Stimulated activated CD4-positive, alpha-beta T cell treated with anti-CD3 and anti-CD28 coated beads, Interleukin-12 subunit alpha, Interleukin-12 subunit beta, amount 100 ng/mL, for 24 hours (primary cell): ENCODE measurements at regions not wholly inside any gene's neighbourhood (a gene's known extent, or its start where the extent isn't known, plus 50 kb on each side); places are given as distances from the start of the nearest gene placed in this dataset.
"Not testable (repeated sequence)": the region's sequence is repeated elsewhere in the genome, so short reads cannot be mapped to it uniquely, and the experiment has no call there.

Source experiments
- DNase-seq, 2 experiments: peaks; one replicate each; pipeline ENCODE4 v3.0.0-alpha.2; 2020; ENCODE audit warnings: low read depth in 2 of 2

DNA sequence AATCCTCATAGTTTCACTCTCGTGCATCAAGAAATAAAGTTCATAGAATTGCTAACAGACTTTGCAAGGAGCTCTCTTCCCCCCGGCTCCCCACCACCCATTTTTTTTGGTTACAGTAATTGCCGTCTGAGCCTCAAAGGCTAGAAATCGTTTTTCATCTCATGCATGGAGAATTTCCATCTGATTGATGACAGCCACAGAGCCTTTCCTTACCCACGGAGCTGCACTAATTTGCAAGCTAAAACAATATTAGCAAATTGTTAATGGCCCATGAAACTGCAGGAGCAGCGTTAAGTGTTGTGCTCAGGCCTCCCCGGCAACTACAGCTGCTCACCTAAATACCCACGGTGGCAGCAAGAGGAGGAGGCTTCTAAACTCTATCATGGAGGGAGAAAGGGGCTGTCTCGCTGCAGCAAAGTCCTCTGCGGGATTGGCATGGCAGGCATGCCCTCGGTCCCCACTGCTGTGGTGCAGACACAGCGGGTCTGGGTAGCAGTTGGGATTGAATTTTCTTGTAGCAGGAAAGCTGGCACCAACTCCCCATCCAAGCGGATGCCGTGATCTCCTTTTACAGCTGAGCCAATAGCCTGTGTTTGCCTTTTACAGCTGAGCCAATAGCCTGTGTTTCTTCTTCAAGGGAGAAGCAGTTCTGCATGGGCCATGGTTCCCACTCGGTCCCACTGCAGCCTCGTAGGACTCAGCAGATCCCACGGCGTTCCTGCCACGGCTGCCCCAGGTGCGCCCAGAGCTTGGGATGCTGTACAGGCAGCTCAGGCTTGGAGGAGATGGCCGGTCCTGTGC is 412.3 kb downstream of the BRD1 start:
- DNase-seq, result no peak

DNA sequence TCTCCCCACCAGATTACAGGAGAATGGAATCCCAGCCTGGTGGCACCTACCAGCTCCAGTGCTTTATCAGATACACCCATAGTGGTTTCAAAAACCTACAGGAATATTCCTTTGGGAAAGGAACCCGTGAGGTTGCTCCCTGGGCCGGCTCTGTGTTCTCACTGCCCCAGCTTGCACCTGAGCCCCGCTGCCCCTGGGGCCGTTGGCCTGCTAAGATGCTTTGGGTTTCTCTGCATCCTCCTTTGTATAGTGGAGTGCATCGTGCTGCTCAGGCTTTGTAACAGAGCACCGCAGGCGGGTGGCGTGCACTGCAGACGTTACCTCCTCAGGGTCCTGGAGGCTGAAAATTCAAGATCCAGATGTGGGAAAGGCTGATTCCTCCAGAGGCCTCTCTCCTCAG is 414.1 kb downstream of the BRD1 start:
- no peak for DNase-seq

DNA sequence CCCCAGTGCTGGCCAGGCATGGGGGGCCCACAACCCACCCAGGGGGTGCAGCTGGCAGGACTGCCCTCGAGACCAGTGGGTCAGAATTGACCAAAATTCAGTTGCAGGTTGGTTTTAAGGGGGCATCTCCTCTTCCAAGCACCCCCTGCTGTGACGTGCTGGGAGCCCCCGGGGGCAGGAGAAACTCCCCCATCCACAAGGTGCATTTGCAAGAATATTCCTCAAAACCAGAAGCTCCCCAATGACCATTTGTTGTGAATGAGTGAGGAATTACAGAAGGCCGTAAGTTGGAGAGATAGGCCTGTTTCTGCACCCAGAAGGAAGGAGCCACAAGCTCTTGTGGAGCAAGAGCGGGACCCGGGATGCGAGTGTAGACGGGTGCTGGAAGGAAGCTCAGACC is 414.5 kb downstream of the BRD1 start:
- no peak for DNase-seq

DNA sequence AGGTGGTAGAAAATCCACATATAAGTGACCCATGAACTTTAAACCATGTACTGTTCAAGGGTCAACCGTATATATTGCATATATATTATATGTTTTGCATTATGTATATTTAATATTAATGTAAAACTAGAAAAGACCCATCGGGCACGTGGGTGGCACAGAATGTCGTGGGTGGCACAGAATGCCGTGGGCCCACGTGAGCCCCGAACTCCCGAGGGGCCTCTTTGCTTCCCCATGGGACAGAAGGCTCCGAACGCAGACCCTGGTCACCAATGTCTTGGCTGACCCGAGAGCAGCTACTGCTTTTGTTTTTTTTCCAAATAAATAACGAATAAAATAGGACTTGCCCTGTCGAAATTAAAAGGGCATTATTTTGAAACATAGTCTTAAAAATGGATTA is 415.4 kb downstream of the BRD1 start:
- DNase-seq, result no peak

DNA sequence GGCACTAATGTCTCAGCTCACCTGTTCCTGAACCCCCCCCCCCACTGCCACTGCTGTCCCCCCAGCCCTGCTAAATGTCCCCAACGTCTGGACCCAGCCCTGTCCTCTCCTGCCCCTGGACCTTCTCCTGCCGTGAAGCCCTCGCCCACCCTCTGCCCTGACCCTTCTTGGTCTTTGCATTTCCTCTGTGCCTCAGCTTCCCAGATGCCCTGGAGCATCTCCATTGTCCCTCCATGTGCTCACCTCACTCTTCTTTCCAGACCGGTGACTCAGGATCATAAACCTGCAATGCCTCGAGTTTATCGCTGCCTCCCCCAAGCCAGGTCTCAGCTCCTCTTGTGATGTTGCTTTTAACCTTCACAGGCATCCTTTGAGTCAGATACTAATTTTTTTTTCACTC is 416.4 kb downstream of the BRD1 start:
- no peak for DNase-seq

DNA sequence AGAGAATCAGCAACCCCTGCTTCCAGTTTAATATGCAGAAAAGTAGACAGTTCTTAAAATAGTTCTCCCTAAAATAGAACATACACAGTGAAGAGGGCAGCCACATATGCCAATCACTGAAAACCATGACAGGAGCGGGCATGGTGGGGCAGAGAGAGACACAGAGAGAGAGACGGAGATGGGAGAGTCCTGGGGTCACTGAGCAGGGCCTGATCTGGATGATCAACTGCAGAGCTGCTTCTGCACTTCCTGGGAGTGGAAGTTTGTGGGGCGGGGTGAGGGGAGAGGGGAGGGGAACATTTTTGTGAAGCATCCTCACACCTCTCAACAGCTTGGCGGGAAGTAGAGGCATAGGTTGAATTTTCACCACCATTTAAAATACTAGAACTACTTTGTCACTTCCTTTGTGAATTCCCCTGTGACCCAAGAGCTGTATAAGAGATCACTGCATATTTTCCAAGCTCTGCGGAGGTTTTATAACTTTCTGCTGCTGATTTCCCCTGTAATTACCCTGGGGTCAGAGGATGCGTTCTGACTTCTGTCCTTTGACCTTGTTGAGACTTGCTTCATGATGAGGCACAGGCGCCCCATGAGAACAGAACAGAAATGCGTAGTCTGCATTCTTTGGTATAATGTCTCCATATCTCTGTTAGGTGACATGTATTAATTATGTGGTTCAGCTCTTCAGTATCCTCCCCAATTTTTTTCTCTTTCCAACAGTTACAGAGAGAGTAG is 419.4 kb downstream of the BRD1 start:
- no peak for DNase-seq

DNA sequence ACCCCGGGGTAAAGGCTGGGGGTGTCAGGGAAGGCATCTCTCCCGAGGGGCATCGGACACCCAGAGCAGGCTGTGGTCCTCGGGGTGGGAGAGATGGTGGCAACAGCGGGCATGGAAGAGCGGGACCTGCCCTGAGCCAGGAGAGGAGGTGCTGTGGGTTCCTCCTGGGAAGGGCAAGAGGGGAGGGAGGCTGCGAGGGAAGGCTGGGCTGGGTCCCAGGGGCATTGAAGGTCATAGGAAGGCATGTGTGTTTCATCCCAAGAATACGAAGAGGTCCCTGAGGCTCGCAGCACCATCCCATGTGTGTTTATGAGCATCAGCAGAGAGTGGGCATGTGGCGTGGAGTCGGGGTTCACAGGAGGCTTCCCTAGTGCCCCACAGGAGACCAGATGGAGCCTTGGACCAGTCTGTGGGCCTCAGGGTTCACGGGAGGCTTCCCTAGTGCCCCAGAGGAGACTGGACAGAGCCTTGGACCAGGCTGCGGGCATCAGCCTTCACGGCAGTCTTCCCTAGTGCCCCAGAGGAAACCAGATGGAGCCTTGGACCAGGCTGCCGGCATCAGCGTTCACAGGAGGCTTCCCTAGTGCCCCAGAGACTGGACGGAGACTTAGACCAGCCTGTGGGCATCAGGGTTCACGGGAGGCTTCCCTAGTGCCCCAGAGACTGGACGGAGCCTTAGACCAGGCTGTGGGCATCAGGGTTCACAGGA is 420.6 kb downstream of the BRD1 start:
- no peak for DNase-seq

DNA sequence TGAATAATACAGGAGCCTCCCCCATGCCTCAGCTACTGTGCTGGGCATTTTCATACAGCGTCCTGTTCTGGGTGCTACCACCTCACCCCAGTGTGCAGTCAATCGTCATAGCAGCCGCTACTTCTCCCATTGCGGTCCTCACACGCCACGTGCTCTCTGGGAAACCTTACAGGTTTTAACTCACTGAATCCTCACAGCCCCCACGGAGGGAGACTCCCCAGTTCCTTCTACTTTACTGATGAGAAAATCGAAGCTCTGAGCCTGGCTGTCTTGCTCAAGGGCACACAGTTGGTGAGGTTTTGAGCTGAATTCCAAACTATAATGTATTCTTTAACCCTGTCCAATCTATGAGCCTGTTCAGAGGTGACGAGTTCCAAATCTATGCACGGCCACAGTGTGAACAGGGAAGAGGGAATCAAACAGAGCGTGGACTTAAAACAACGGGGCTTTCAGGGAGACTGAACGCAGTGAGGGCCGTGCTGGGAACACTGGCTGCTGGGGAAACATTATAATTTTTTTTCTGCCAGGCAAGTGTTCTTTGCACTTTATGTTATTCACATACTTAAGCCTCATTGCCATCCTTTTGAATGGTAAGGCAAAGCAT is 421.5 kb downstream of the BRD1 start:
- no peak for DNase-seq

DNA sequence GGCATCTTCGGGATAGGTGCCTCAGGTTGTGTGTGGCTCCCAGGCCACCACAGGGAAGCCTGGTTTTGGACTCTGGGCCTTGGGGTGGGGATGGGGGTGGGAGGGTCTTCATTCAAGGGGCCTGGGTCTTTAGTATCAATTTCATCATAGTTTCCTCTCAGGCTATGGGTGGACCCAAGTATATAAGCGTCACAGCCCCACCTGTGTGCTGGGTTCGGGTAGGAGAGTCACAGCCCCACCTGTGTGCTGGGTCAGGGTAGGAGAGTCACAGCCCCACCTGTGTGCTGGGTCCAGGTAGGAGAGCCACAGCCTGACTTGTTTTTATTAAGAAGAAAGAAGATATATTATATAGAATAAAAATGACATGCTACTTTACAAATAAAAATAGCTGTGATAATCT is 422.1 kb downstream of the BRD1 start:
- no peak for DNase-seq

DNA sequence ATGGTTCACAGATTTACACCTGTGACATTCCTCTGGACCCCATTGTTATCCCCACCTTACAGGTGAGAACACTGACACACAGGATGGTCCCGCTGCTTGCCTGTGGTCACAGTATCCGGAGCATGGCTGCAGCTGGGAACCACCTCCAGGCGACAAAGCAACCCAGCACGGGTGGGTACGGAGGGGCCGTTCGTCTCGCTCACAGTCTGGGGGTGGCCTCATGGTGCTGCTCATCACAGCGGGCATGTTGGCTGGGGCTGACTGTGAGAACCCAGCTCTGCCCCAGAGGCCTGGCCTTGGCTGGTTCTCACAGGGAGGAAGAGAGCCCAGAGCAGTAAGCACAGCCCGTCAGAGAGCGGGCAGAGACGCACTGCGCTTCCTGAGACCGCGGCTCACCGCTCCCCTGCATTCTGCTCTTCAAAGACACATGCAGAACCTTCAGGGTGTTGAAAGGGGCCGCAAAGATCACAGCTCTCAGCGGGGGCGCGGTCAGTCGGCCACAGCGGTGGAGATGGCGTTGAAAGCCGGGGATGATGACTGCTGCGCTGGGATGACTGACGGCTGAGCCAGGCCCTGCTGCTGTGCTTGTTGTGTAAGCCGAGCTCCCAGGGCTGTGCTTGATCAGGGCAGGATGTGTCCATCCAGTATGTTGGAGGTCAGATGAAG is 423.0 kb downstream of the BRD1 start:
- no peak for DNase-seq

- DNase-seq, result no peak
Measured at GRCh38 chr22:49404020-49404419, 423.7 kb downstream of the BRD1 start.

- DNase-seq, result no peak
Measured at GRCh38 chr22:49403102-49403501, 424.6 kb downstream of the BRD1 start.

GRCh38 chr22:49402169-49402568 is 425.5 kb downstream of the BRD1 start:
- no peak for DNase-seq

- no peak for DNase-seq
Measured at GRCh38 chr22:49400941-49401598, 426.6 kb downstream of the BRD1 start.

DNA sequence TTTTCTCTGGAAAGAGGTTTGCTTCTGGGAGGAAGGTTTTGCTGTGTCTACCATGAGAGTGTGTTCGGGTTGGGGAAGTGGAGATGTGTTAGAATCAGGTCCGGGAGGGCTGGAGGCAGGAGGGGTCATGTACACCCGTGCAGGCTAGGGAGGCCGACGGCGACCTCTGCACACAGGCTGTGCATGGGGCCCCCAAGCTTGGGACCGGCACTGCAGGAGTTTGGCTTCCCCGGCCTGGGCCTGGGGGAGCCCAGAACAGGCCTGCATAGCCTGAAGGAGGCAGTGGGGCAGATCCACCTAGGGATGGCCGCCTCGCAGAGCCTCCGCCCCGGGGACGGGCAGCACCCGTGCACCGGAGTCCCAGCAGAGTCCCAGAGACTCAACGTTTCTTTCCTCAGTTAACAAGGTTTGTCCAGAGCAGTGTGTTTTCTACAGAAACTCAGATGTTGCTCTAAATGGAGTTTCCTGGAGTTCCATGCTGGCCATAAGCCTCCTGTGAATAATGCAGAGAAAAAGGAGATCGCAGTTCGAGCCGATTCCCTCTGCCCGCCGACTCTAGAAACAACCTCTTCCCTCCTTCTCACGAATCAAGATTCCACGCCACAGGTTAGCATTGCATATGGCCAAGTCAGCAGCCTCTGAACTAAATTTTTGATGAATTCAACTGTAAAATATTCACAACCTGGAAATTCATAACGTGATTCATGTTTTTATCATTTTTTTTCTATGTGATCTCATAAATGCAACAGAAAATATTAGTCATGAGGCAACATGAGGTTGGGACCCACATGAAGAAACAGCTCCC is 427.3 kb downstream of the BRD1 start:
- DNase-seq, result no peak

GRCh38 chr22:49398646-49399045 is 429.0 kb downstream of the BRD1 start:
- DNase-seq, result no peak

GRCh38 chr22:49398115-49398514 is 429.6 kb downstream of the BRD1 start:
- DNase-seq, result no peak

GRCh38 chr22:49396817-49397216 is 430.9 kb downstream of the BRD1 start:
- DNase-seq, result no peak

GRCh38 chr22:49395617-49396016 is 432.1 kb downstream of the BRD1 start:
- DNase-seq, result no peak

- not testable (repeated sequence) for DNase-seq
Measured at GRCh38 chr22:49395062-49395461, 432.6 kb downstream of the BRD1 start.
